Osteoblast (primary cell): ENCODE measurements at regions not wholly inside any gene's neighbourhood (a gene's known extent, or its start where the extent isn't known, plus 50 kb on each side); places are given as distances from the start of the nearest gene placed in this dataset.

Experiments
- DNase-seq: peaks from one replicate; pipeline ENCODE4 v3.0.0; 2011; ENCODE audit warnings: low spot score, mixed read lengths; ENCODE audit not compliant: insufficient read length; ENCODE audit errors: missing footprints
- H2AFZ ChIP-seq: 2 replicates; pipeline ENCODE4 v1.6.0; 2011; ENCODE audit warnings: mild to moderate bottlenecking, low read length
- H3K27ac ChIP-seq: 2 replicates; pipeline ENCODE4 v1.5.1; 2011; ENCODE audit warnings: mild to moderate bottlenecking, low read depth, low read length, moderate library complexity
- H3K27me3 ChIP-seq: 2 replicates; pipeline ENCODE4 v1.6.0; 2012; ENCODE audit warnings: mild to moderate bottlenecking, control low read depth, inconsistent platforms, low read length, moderate library complexity; ENCODE audit not compliant: insufficient read depth
- H3K36me3 ChIP-seq: 2 replicates; pipeline ENCODE4 v1.5.1; 2011; ENCODE audit warnings: mild to moderate bottlenecking, low read length, control low read depth, moderate library complexity; ENCODE audit not compliant: insufficient read depth
- H3K4me1 ChIP-seq: 2 replicates; pipeline ENCODE4 v1.5.1; 2011; ENCODE audit warnings: mild to moderate bottlenecking, low read length, control low read depth, moderate library complexity; ENCODE audit not compliant: insufficient read depth
- H3K4me2 ChIP-seq: 2 replicates; pipeline ENCODE4 v1.6.0; 2011; ENCODE audit warnings: mild to moderate bottlenecking, low read length; ENCODE audit not compliant: insufficient read depth
- H3K4me3 ChIP-seq: fragments of 200-600 bp; sonication (generic); 3 replicates; pipeline ENCODE4 v1.5.1; 2012; ENCODE audit warnings: mild to moderate bottlenecking, low read length, inconsistent platforms; ENCODE audit not compliant: insufficient read depth
- H3K79me2 ChIP-seq: 2 replicates; pipeline ENCODE4 v1.6.0; 2012; ENCODE audit warnings: mild to moderate bottlenecking, low read length, control low read depth, inconsistent platforms; ENCODE audit not compliant: insufficient read depth
- H3K9me3 ChIP-seq: 2 replicates; pipeline ENCODE4 v1.5.1; 2011; ENCODE audit warnings: low read depth, low read length, control low read depth
- H4K20me1 ChIP-seq: 2 replicates; pipeline ENCODE4 v1.6.0; 2012; ENCODE audit warnings: mild to moderate bottlenecking, low read length, control low read depth; ENCODE audit not compliant: insufficient read depth
- TF ChIP-seq, protein P1 (sequence below): IDR thresholded peaks from 2 replicates; pipeline ENCODE4 v1.5.1; 2011; ENCODE audit warnings: mild to moderate bottlenecking, low read depth, low read length, moderate library complexity; ENCODE audit errors: extremely low read depth

DNA sequence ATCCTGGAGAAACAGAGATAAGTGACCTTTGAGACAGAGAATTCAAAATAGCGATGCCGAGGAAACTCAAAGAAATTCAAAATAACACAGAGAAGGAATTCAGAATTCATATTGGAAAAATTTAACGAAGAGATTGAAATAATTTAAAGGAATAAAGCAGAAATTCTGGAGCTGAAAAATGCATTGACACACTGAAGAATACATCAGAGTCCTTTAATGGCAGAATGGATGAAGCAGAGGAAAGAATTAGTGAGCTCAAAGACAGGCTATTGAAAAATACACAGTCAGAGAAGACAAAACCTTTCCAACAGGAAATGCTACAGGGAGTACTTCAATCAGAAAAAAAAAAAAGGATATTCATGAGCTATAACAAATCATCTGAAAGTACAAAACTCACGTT, 185.8 kb downstream of the PARM1 start:
- no peak overlapping the region for H3K27ac ChIP-seq
- H3K4me2 ChIP-seq = no peak overlapping the region
- no peak overlapping the region for H2AFZ ChIP-seq
- H3K9me3 ChIP-seq = no peaks in the 10 kb centered on the region
- TF ChIP-seq, protein P1, sequence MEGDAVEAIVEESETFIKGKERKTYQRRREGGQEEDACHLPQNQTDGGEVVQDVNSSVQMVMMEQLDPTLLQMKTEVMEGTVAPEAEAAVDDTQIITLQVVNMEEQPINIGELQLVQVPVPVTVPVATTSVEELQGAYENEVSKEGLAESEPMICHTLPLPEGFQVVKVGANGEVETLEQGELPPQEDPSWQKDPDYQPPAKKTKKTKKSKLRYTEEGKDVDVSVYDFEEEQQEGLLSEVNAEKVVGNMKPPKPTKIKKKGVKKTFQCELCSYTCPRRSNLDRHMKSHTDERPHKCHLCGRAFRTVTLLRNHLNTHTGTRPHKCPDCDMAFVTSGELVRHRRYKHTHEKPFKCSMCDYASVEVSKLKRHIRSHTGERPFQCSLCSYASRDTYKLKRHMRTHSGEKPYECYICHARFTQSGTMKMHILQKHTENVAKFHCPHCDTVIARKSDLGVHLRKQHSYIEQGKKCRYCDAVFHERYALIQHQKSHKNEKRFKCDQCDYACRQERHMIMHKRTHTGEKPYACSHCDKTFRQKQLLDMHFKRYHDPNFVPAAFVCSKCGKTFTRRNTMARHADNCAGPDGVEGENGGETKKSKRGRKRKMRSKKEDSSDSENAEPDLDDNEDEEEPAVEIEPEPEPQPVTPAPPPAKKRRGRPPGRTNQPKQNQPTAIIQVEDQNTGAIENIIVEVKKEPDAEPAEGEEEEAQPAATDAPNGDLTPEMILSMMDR = no peak
- H3K4me1 ChIP-seq = no peaks in the 10 kb centered on the region
- no peaks in the 10 kb centered on the region for H3K79me2 ChIP-seq
- DNase-seq = peak; percentile 14
- H4K20me1 ChIP-seq = no peaks in the 10 kb centered on the region
- no peak overlapping the region for H3K4me3 ChIP-seq
- no peaks in the 10 kb centered on the region for H3K27me3 ChIP-seq
- no peaks in the 10 kb centered on the region for H3K36me3 ChIP-seq

DNA sequence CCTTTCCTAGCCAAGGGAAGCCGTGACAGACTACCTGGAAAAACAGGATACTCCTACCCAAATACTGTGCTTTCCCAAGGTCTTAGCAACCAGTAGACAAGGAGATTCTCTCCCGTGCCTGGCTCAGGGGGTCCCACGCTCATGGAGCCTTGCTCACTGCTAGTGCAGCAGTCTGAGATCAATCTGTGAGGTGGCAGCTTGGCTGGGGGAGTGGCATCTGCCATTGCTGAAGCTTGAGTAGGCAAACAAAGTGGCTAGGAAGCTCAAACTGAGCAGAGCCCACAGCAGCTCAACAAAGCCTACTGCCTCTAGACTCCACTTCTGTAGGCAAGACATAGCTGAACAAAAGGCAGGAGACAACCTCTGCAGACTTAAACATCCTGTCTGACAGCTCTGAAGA, 177.1 kb downstream of the PARM1 start:
- H2AFZ ChIP-seq = no peak overlapping the region
- DNase-seq = no peak
- H3K4me3 ChIP-seq = no peak overlapping the region
- no peaks in the 10 kb centered on the region for H4K20me1 ChIP-seq
- no peaks in the 10 kb centered on the region for H3K4me1 ChIP-seq
- H3K4me2 ChIP-seq = no peak overlapping the region
- H3K36me3 ChIP-seq = no peaks in the 10 kb centered on the region
- TF ChIP-seq, protein P1 = no peak
- H3K9me3 ChIP-seq = no peaks in the 10 kb centered on the region
- H3K27me3 ChIP-seq = no peaks in the 10 kb centered on the region
- no peak overlapping the region for H3K27ac ChIP-seq
- H3K79me2 ChIP-seq = no peaks in the 10 kb centered on the region

DNA sequence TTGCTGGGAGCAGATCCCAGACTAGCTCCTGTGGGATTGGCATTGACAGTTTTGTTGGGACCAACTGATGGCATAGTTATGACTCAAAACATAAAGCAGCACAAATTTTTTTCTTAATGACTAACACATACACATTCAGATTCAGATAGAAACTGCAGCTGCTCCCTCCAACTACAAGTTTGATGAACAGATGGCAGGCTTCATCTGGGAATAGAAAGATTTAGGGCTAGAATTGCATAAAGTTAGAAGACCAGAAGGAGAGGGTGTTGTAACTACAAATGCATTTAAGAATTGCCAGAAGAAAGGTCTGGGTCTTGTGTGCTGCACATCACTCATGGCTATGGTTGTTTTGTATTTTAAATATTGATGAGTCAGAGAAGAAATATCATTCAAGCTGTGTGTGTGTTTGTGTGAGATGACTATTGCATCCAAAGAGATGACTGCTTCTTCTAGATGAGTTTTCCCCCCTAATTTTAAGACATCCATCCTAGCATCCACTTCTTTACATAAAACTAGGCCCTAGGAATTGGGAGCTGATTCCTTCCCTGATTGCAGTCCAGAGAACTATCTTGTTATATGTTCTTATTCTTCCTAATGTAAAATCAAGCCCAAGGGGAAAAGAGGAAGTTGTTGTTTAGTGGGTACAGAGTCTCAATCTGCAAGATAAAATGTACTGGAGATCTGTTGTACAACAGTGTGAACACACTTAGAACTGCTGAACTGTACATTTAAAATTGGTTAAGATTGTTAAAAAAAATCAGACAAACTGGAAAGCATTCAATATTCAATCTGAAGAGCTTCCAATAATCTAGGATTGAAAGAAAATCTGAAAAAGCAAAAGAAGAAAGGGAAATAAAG, 175.1 kb downstream of the PARM1 start:
- TF ChIP-seq, protein P1 = no peak
- no peaks in the 10 kb centered on the region for H3K4me1 ChIP-seq
- H3K9me3 ChIP-seq = no peaks in the 10 kb centered on the region
- no peaks in the 10 kb centered on the region for H3K27me3 ChIP-seq
- no peak overlapping the region for H3K4me3 ChIP-seq
- no peak overlapping the region for H3K27ac ChIP-seq
- no peaks in the 10 kb centered on the region for H3K36me3 ChIP-seq
- no peaks in the 10 kb centered on the region for H4K20me1 ChIP-seq
- H3K79me2 ChIP-seq = no peaks in the 10 kb centered on the region
- no peak for DNase-seq
- no peak overlapping the region for H2AFZ ChIP-seq
- no peak overlapping the region for H3K4me2 ChIP-seq

DNA sequence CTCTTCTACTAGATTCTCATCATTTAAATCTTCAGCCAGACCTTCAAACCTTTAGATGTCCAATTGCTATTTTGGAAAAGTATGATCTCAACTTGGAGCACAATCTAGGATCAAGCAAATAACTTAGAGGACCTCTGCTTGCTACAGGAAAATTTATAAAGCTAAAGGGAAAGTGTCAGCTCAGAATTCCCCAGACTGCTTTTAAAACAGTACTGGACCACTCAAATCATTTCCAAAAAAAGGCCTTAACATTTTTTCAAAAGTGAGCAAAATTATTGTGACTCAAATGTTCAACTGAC, 169.8 kb downstream of the PARM1 start:
- no peak overlapping the region for H3K27ac ChIP-seq
- H3K4me1 ChIP-seq = no peaks in the 10 kb centered on the region
- H4K20me1 ChIP-seq = no peaks in the 10 kb centered on the region
- no peak overlapping the region for H2AFZ ChIP-seq
- TF ChIP-seq, protein P1 = no peak
- H3K36me3 ChIP-seq = no peaks in the 10 kb centered on the region
- H3K4me2 ChIP-seq = no peak overlapping the region
- no peak overlapping the region for H3K4me3 ChIP-seq
- no peaks in the 10 kb centered on the region for H3K9me3 ChIP-seq
- H3K27me3 ChIP-seq = no peaks in the 10 kb centered on the region
- no peaks in the 10 kb centered on the region for H3K79me2 ChIP-seq
- DNase-seq = no peak
